ENCODE measurements at regions not wholly inside any gene's neighbourhood (a gene's known extent, or its start where the extent isn't known, plus 50 kb on each side); places are given as distances from the start of the nearest gene placed in this dataset.

- TF ChIP-seq CTCF (IDR thresholded peaks at IDR 0.05; ENCODE audit: low read depth, low read length) (no peak), MAX (IDR thresholded peaks at IDR 0.05; ENCODE audit: low read depth, low read length) (no peak), MYC (IDR thresholded peaks at IDR 0.05; ENCODE audit: low read depth, low read length) (no peak), POLR2A (IDR thresholded peaks at IDR 0.05; ENCODE audit: extremely low read depth, insufficient read length) (no peak)
- no peak for DNase-seq (ENCODE audit: low read depth)
- no peak overlapping the region for H3K4me3 ChIP-seq (ENCODE audit: low read depth, low read length)
Observed at GRCh38 chr16:26530584-26531289, 536.0 kb upstream of the C16orf82 start.

GRCh38 chr16:26531290-26531730, 535.4 kb upstream of the C16orf82 start:
- DNase-seq (ENCODE audit: low read depth), result no peak
- no peak for TF ChIP-seq POLR2A (IDR thresholded peaks at IDR 0.05; ENCODE audit: extremely low read depth, insufficient read length)
- no peak for TF ChIP-seq MAX (IDR thresholded peaks at IDR 0.05; ENCODE audit: low read depth, low read length)
- TF ChIP-seq CTCF (IDR thresholded peaks at IDR 0.05; ENCODE audit: low read depth, low read length), result no peak
- TF ChIP-seq MYC (IDR thresholded peaks at IDR 0.05; ENCODE audit: low read depth, low read length), result no peak
- H3K4me3 ChIP-seq (ENCODE audit: low read depth, low read length), result no peak overlapping the region

- H3K4me3 ChIP-seq (ENCODE audit: low read depth, low read length), result no peak overlapping the region
- TF ChIP-seq POLR2A (IDR thresholded peaks at IDR 0.05; ENCODE audit: extremely low read depth, insufficient read length), result no peak
- no peak for TF ChIP-seq MYC (IDR thresholded peaks at IDR 0.05; ENCODE audit: low read depth, low read length)
- DNase-seq (ENCODE audit: low read depth), result no peak
Observed at GRCh38 chr16:26532456-26532855, 534.3 kb upstream of the C16orf82 start.

- TF ChIP-seq POLR2A (IDR thresholded peaks at IDR 0.05; ENCODE audit: extremely low read depth, insufficient read length) (no peak), CTCF (IDR thresholded peaks at IDR 0.05; ENCODE audit: low read depth, low read length) (no peak), MYC (IDR thresholded peaks at IDR 0.05; ENCODE audit: low read depth, low read length) (no peak), MAX (IDR thresholded peaks at IDR 0.05; ENCODE audit: low read depth, low read length) (no peak)
- DNase-seq (ENCODE audit: low read depth), result no peak
- H3K4me3 ChIP-seq (ENCODE audit: low read depth, low read length), result no peak overlapping the region
Observed at GRCh38 chr16:26542198-26542597, 524.5 kb upstream of the C16orf82 start.

- DNase-seq (ENCODE audit: low read depth), result no peak
- no peak for TF ChIP-seq CTCF (IDR thresholded peaks at IDR 0.05; ENCODE audit: low read depth, low read length)
- TF ChIP-seq MYC (IDR thresholded peaks at IDR 0.05; ENCODE audit: low read depth, low read length), result no peak
- TF ChIP-seq POLR2A (IDR thresholded peaks at IDR 0.05; ENCODE audit: extremely low read depth, insufficient read length), result no peak
- no peak for TF ChIP-seq MAX (IDR thresholded peaks at IDR 0.05; ENCODE audit: low read depth, low read length)
- H3K4me3 ChIP-seq (ENCODE audit: low read depth, low read length), result no peak overlapping the region
Observed at GRCh38 chr16:26546573-26546972, 520.2 kb upstream of the C16orf82 start.

- DNase-seq (ENCODE audit: low read depth), result no peak
- TF ChIP-seq POLR2A (IDR thresholded peaks at IDR 0.05; ENCODE audit: extremely low read depth, insufficient read length), result no peak
- TF ChIP-seq MAX (IDR thresholded peaks at IDR 0.05; ENCODE audit: low read depth, low read length), result no peak
- TF ChIP-seq MYC (IDR thresholded peaks at IDR 0.05; ENCODE audit: low read depth, low read length), result no peak
- TF ChIP-seq CTCF (IDR thresholded peaks at IDR 0.05; ENCODE audit: low read depth, low read length), result no peak
- no peak overlapping the region for H3K4me3 ChIP-seq (ENCODE audit: low read depth, low read length)
Observed at GRCh38 chr16:26547681-26548080, 519.0 kb upstream of the C16orf82 start.
